KBM-7 (cell line): ENCODE measurements at regions not wholly inside any gene's neighbourhood (a gene's known extent, or its start where the extent isn't known, plus 50 kb on each side); places are given as distances from the start of the nearest gene placed in this dataset.
"Not testable (repeated sequence)": the region's sequence is repeated elsewhere in the genome, so short reads cannot be mapped to it uniquely, and the experiment has no call there.

Source experiments
- DNase-seq: peaks from one replicate; pipeline ENCODE4 v3.0.0-alpha.2; 2015
- in situ Hi-C: fragments of 300-500 bp; cut with MboI; formaldehyde crosslinking; loops from 2 replicates; pipeline ENCODE4 v1.14.3; 2020; ENCODE audit warnings: low sequenced_read_pairs, low pct_unique_long_range_greater_than_20kb, mixed read lengths

DNA sequence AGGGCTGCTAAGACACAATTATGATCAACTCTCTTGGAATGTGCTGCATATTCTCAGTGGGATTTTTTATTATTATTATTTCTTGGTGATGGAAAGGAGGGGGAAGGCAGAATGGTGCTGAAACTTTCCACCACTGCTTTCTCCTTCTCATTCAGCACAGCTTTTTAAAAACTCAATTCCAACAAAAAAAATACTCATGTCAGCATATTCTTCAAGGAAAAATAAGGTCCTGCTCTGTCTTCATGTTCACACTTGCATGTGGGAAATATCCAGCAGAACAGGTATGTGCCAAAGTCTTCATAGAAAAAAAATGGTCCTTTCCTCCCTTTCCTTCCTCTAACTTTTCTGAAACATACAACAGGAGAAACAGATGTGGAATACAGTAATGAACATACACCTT is 144.0 kb upstream of the ADAMTS3 start:
- DNase-seq = no peak
- in situ Hi-C loops = no loop called here

DNA sequence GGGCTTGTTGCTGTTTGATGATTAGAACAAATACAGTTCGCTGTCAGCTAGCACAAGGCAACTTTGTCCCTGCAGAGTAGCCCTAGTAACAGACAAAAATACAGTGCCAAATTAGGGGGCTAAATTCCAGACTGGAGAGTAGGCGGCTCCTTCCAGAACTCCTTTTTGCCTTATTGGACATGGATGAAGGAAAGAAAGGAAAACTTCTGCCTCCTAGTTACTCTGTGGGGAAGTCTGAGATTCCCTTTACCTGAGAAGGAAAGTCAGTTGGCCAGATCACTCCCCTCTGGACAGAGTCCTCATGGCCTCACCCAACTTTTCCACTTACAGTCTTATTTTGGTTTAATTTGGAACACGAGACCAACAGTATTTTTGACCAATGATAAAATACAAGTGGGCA is 140.5 kb upstream of the ADAMTS3 start:
- in situ Hi-C loops = no loop called here
- no peak for DNase-seq

DNA sequence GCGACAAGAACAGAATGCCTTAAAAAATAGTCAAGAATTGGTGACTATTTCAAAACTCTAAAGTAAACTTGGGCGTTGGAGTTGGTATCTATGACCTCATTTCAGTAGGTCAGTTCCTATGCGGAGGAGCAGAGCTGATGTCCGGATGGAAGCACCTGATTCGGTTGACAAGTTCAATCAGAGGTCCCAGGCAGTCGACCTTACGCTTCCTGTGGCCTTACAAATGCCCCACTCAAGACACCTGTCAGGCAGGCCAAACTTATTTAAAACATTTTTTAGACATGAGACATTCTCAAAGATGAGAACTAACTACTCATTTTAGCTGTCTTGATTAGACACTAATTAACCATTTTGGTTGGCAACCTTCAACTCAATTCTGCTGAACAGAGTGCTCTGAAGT is 137.7 kb upstream of the ADAMTS3 start:
- in situ Hi-C loops = no loop called here
- DNase-seq = no peak

DNA sequence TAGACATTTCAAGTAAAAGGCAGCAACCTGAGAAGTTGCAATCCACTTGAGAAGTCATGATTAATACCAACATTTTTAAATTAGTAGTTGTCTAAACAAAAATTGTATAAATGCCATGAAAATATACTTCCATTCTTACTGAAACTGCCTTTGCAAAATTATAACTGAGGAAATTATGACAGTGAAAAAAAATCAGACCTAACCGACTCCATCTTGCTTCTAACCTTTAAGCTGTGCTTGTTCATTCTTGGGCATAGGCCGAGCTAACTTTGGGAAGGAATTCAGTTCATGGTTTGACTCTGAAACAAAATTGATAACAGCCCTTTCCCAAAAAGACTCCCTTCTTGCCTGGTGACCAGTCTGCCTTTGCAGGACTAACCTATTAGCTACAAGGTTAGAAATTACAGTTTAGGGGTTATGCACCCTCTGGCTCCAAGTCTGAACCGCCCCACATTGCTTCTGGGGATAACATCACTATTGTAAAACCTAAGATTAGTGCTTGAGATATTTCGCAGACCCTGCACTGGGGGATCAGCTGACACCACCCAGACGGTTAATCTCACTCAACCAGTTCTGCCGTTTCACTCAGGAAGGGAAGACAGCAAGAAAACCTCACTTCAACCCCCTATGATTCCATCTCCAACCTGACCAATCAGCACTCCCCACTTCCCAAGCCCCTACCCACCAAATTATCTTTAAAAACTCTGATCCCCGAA is 136.1 kb upstream of the ADAMTS3 start:
- in situ Hi-C loops, DNase-seq: not testable (repeated sequence)

DNA sequence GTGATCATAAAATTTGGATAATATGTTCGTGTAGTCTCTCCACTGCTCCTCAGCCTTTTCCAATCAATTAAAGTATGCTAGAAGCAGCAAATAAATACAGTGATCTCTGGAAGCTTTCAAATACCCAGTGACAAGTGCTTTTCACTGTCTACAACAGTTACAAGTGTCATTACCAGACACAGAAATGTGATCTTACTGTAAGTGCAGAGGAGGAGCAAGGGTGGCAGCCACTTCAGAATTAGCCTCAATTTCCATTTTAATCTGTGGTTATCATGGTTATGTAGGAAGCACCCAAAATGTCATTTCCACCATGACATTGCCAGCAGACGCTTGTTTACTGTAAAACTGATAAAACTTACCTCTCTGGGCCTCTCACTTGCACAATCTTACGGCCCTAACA is 133.9 kb upstream of the ADAMTS3 start:
- in situ Hi-C loops = no loop called here

DNA sequence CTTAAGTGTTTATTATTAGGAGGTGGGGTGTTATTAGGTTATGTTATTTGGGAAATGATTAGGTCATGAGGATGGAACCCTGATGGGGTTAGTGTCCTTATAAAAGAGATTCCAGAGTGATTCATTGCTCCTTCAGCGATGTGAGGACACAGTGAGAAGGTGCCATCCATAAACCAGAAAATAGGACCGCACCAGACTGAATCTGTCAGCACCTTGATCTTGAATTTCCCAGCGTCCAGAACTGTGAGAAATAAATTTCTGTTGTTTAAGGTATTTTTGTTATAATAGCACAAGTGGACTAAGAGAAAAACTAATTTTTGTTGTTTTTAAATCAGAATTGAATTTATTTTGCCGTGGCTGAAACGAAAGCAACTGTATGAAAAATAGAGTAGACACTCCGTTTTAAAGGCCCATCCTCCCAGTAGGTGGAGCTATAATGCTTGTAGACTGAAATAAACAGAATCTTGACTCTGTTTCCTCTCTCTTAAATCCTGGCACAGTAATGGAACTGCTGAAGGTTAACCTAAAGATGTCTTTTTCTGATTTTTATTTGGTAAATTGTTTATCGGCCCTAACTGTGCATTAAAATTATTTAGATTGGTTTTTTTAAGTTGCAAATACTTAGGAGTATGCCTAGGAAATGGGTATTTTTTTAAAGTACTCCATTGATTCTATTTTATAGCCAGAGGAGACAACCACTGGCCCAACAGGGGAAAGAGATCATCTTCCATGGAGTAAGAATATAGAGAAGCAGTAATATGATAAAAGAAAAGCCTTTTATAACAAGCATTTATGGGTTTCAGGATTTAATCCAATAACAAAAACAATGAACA is 133.2 kb upstream of the ADAMTS3 start:
- peak; percentile 60 for DNase-seq
- in situ Hi-C loops = no loop called here

More for the DNA sequence above, 133.9 kb upstream of the ADAMTS3 start:
- DNase-seq = no peak

DNA sequence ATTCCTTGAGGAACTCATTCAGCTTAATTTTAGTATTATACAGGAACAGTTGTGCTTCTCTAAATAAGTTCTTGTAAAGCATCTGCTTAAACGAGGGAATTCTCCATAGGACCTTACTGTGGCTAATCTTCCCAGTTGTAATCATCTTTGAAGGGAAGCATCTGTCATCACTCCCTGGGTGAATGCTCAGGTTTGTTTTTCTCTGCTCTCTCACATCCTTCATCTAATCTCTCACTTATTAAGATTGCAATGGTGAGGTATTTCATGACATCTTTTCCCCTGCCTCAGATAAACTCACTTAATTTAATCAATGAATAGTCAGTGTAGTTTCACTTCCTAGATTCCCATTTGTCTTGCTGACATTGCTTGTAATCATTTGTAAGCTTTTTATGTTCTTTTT is 121.8 kb upstream of the ADAMTS3 start:
- in situ Hi-C loops = no loop called here
- no peak for DNase-seq

DNA sequence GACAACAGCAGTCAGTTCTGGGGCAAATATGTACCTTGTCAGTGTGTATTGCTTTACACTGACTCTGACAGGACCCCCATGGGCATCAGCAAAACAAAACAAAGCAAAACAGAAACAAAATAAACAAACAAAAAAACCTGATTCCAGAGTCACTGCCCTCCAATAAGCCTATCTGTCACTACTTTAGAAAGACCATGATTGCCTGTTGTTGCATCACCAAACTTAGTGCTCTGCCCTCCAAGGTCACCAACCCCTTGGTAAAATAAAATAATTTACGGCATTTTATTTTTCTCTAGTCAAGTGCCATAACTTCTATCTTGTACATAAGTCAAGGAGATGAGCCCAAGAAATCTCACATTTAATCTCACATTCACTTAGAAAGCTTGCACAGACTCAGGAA is 120.9 kb upstream of the ADAMTS3 start:
- DNase-seq = no peak
- in situ Hi-C loops = no loop called here

DNA sequence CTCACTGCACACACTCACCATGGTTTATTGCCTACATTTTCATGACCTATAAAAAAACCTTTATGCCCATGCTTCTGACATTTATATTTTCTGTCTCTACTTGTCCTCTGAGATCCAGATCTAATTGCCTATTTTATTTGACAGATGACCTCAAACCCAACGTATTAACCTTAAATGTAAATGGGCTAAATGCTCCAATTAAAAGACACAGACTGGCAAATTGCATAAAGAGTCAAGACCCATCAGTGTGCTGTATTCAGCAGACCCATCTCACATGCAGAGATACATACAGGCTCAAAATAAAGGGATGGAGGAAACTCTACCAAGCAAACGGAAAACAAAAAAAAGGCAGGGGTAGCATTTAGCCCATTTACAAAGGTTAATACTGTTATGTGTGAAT is 117.4 kb upstream of the ADAMTS3 start:
- DNase-seq, in situ Hi-C loops: not testable (repeated sequence)

DNA sequence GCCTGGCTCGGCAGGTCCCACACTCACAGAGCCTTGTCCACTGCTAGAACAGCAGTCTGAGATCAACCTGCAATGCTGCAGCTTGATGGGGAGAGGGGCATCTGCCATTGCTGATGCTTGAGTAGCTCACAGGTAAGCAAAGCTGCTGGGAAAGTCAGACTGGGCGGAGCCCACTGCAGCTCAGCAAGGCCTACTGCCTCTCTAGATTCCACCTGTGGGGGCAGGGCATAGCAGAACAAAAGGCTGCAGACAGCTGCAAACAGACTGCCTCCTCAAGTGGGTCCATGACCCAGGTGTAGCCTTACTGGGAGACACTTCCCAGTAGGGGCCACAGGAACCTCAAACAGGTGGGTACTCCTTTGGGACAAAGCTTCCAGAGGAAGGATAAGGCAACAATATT is 110.6 kb upstream of the ADAMTS3 start:
- in situ Hi-C loops = no loop called here

DNA sequence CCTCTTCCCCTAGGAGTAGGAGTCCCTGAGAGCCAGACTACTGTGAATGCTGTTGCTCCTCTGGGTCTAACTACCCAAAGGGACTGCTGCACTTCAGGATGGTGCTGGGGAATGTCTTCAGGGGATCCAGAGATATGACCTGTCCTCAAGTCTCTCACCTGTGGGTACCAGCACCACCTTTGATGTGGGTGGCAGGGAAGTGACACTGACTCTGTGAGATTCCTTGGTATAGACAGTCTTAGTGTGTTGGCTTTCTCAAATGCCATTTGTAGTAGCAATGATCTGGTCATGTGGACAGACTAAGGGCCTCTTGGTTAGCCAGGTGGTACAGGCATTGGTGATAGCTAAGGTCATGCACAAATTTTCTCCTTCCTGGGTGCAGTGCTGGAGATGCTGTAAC is 108.9 kb upstream of the ADAMTS3 start:
- DNase-seq = no peak
- in situ Hi-C loops = no loop called here

More for the DNA sequence above, 110.6 kb upstream of the ADAMTS3 start:
- no peak for DNase-seq

DNA sequence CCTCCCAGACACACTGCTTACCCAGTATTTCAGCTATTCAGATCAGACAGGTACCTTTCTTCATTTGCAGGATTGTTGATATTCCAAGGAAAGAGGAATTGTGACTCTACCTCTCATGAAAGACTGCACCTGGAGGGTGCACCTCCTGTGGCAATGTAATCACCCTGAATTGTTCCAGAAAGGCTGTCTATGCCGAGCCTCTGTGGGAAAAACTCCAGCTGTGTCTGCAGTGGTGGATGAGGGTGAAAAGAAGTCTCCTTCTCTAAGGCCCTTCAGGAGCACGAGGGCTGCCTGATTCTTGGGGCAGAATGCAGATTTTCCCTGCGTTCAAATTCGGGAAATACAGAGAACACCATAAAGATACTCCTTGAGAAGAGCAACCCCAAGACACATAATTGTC is 108.2 kb upstream of the ADAMTS3 start:
- DNase-seq = no peak
- in situ Hi-C loops = no loop called here

DNA sequence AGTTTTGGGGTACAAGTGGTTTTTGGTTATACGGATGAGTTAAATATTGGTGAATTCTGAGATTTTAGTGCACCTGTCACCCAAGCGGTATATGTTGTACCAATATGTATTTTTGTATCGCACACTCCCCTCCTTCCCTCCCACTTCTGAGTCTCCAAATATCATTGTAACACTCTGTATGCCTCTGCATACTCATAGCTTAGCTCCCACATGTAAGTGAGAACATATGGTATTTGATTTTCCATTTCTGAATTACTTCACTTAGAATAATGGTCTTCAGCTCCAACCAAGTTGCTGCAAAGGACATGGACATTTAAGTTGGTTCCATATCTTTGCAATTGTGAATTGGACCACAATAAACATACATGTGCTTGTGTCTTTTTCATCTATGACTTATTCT is 103.0 kb upstream of the ADAMTS3 start:
- in situ Hi-C loops = no loop called here
- no peak for DNase-seq

DNA sequence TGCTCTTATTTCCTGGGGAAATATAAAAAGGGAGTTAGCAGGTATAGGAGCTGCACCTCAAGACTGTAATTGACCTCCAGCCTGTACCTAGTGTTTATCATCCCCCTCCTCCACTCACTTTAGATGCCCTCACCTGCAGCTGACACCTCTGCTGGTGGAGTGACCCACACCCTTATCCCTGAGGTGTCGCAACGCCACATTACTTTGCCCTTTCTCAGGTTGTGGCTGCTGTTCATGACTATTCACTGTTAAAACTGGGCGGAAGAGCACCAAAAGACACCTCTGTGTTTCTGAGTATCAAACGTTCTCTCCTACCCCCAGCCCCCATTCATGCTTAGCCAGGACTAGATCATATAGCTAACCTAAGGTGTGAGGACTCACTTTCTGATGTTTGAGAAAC is 101.5 kb upstream of the ADAMTS3 start:
- DNase-seq = no peak
- in situ Hi-C loops = no loop called here

DNA sequence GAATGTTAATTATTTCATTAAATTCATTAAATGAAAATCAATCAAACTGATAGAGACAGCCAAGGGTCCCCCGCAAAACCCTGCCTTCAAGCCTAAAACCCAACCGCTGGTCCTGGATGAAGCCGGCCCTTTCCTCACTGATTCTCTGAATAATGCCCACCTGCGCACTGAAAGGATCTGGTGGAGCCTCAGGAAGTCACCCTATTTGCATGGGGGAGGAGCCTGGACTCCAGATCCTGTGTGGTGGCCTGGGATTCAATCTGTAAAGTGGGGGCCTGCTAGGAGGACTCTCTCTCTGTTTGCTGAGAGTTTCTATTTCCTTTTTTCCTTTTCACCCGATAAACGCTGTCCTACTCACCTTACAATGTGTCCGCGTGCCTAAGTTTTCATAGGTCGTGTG is 97.9 kb upstream of the ADAMTS3 start:
- no peak for DNase-seq
- in situ Hi-C loops = no loop called here

DNA sequence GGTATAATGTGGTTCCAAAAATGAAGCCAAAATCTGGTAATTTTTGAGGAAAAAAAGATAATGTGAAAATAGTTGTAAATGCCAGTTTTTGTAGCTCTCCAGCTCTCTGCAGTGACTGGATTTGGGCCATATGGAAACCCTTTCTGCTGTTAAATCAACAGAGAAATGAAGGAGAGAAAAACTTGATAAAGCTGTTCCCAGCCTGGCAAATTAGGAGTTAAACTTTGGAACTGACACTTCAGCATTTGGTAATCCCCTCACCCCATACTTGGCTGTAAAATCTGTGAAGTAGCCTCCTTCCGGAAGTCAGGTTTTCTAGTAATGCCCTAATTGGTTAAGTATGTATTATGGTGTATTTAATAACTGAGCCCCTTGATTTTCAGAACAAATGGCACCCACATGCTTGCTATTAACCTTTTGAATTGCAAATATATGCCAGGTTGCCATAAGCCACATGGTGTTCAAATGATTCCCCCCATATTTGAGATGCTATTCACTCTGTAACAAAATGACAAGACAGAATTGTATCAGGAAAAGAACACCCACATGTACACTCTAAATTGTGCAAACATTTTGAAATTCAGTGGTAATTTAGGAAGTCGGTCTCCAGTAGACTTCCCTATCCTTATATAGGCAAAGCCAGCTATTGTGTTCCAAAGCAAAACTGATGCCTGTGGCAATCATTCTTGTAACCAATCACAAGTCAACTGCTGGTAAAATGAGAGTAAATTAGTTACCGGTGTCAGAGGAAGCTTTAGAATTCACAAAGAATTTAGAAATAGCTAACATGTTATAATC is 96.3 kb upstream of the ADAMTS3 start:
- DNase-seq = no peak
- in situ Hi-C loops = no loop called here

DNA sequence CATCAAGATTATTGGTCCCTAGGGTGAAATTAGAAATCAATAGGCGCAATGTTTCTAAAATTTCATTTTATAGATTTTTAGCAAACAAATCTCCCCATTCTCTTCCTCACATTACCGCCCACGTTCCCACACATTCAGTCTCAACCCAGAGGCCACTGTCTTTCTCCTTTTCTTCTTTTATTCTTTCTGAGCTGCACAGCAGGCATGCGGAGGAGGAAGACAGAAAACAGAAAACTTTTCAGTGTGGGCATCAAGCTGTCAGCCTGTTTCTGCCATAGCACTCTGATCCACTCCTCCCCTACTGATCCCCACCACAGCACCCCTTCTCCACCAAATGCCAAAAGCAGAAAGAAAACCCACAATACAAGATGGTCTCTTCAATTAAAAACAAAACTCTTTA is 94.8 kb upstream of the ADAMTS3 start:
- DNase-seq = no peak
- in situ Hi-C loops = no loop called here

DNA sequence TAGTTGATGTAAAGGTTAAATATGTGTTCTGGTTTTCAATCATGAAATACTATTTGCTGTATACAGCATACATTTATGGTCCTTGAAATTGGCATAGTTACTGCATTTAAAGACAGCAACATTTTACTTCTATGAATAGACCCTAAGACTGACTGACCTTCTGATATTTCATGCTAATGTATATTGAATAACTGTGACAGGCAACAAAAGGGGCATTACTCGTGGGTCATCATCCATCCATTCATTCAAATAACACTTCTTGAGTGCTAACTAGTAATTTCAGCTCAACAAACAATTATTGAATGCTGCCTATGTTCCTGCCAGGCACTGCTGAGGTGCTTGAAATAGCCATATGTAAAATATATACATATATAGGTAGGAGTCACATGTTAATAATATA is 92.8 kb upstream of the ADAMTS3 start:
- in situ Hi-C loops = no loop called here
- no peak for DNase-seq

DNA sequence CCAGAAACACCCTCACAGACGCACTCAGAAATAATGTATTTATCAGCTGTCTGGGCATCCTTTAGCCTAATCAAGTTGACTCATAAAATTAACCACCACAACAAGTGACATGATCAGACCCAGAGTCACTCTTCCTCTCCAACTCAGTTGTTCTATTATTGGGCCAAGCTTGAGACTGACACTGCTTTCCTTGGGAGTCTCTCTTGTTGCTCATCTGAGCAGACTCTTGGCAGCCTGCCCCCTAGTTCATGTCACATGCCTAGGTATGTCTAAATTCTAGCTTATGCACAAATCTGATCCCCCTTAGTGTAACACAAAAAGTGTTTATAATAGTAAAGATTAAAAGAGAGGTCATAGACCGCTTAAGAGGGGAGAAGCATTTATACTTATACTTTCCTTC is 72.6 kb upstream of the ADAMTS3 start:
- DNase-seq = no peak
- in situ Hi-C loops = no loop called here

DNA sequence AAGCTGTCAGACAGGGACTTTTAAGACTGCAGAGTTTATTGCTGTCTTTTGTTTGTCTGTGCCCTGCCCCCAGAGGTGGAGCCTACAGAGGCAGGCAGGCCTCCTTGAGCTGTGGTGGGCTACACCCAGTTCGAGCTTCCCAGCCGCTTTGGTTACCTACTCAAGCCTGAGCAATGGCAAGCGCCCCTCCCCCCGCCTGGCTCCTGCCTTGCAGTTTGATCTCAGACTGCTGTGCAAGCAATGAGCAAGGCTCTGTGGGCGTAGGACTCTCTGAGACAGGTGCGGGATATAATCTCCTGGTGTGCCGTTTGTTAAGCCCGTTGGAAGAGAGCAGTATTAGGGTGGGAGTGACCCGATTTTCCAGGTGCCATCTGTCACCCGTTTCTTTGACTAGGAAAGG is 67.8 kb upstream of the ADAMTS3 start:
- DNase-seq, in situ Hi-C loops: not testable (repeated sequence)
